C4-2B (cell line): ENCODE measurements at regions not wholly inside any gene's neighbourhood (a gene's known extent, or its start where the extent isn't known, plus 50 kb on each side); places are given as distances from the start of the nearest gene placed in this dataset.

Source experiments
- H3K27ac ChIP-seq: fragments of 450-650 bp; 2 replicates; pipeline ENCODE4 v1.5.1; 2017
- CTCF ChIP-seq: fragments of 450-650 bp; conservative IDR thresholded peaks from 2 replicates; pipeline ENCODE4 v1.5.1; 2017; ENCODE audit warnings: mild to moderate bottlenecking
- ZFX ChIP-seq: fragments of 450-650 bp; IDR thresholded peaks from 2 replicates; pipeline ENCODE4 v1.6.1; 2017

- TF ChIP-seq CTCF (no peak), ZFX (no peak)
- no peak overlapping the region; the same call in 1 of the 2 replicates for H3K27ac ChIP-seq
Observed at GRCh38 chr7:51785171-51785570, 468.6 kb upstream of the COBL start.

DNA sequence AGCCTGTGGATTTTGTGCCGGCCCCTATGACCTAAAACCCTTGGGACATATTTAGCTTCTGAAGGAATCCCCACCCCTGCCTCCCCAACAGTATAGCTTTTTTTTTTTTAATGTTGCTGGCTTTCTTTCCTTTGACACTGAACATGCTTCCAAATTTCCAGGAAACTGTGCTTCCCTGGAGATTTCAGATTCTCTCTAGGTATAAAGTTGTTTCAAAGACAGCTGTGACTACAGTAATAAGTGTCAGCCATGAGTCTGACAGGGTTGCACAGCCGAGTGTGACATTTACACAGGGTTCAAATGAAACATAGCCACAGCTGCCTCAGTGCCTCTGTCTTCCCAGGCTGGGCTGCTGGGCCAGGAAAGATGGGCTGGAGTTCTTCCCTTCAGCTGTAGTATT lies 466.6 kb upstream of the COBL start:
- H3K27ac ChIP-seq, result no peak overlapping the region
- TF ChIP-seq ZFX (no peak), CTCF (no peak)

DNA sequence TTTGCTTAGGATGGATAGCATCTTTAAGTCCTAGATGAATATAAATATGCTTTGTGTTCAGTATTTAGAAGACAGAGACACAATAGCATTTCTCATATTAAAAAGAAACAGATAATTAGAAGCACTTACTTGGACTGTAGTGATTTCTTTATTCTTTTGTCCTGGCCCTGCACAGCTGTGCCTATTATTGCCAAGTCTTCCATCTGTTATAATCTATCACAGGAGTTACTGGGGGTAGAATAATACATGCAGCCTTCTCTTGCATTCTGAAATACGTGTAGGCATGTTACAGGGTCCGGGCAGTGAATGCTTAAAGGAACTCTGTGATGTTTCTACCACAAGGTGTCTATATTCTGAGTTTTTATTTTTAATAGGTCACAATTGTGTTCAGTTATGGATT lies 461.5 kb upstream of the COBL start:
- no peak overlapping the region for H3K27ac ChIP-seq
- TF ChIP-seq ZFX (no peak), CTCF (no peak)

DNA sequence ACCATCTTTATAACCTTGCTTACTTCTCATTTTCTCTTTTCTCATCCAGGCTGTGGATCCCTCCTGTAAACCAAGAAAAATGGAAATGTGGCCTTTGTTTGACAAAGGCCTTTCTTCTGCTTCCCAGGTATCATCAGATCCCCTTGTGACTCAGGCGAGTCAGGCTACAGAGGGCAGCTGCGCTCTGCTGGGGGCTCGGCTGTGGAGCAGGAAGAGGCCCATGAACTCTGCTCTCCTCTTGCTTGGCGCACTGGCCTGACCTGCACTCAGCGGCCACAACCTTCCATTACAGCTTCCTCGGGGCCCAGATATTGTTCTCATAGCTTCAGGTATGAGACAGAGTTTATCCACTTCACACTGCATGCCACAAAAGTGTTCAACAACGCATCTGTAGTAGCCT lies 457.6 kb upstream of the COBL start:
- H3K27ac ChIP-seq, result no peak overlapping the region
- TF ChIP-seq ZFX (no peak), CTCF (no peak)

- H3K27ac ChIP-seq, result no peak overlapping the region
- TF ChIP-seq ZFX (no peak), CTCF (no peak)
Observed at GRCh38 chr7:51772190-51772589, 455.6 kb upstream of the COBL start.

- TF ChIP-seq ZFX (no peak), CTCF (no peak)
- H3K27ac ChIP-seq, result no peak overlapping the region
Observed at GRCh38 chr7:51764976-51765375, 448.4 kb upstream of the COBL start.

- no peak overlapping the region for H3K27ac ChIP-seq
- TF ChIP-seq CTCF, result no peak
- TF ChIP-seq ZFX, result no peak
Observed at GRCh38 chr7:51759985-51760384, 443.4 kb upstream of the COBL start.
